ENCODE measurements at regions not wholly inside any gene's neighbourhood (a gene's known extent, or its start where the extent isn't known, plus 50 kb on each side); places are given as distances from the start of the nearest gene placed in this dataset.

DNA sequence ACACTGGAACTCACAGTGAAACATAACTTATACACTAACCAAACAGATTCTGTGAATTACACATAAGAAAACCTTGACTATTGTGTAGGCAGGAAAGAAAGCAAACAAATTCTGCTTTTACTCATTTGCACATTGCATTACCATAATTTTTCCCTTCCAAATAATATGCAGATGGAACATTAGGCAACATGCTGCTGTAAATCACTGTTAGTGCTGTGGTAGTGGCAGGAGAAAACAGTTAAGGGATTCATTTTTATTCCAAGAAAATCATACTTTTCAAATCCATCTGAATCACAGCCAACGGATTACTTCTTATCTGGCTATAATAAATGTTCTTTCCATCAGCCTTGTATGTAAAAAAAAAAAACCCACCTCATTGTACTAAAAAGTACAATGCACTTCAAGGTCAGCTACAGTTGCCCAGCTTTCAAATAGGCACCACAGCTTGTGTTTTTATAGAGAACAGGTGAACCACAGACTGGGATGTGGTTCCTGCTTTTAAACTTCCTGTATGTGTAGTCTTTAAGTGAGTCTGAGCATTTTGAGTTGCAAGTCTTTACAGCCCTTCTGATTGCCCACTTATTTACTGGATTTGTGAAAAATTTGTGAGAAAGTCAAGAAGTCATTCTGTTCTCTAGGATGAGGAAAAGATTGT, 590.0 kb upstream of the SEMA3D start:
- Histone ChIP-seq H3K4me1 (no peaks in the 10 kb centered on the region), H3K9me3 (no peaks in the 10 kb centered on the region), H3K27me3 (no peaks in the 10 kb centered on the region), H3K4me3 (no peak overlapping the region), H3K27ac (no peak overlapping the region), H3K36me3 (no peaks in the 10 kb centered on the region)
- ATAC-seq (no peak), DNase-seq (no peak)
- no peak for TF ChIP-seq POLR2A (IDR thresholded peaks at IDR 0.05)
- TF ChIP-seq, protein P1, sequence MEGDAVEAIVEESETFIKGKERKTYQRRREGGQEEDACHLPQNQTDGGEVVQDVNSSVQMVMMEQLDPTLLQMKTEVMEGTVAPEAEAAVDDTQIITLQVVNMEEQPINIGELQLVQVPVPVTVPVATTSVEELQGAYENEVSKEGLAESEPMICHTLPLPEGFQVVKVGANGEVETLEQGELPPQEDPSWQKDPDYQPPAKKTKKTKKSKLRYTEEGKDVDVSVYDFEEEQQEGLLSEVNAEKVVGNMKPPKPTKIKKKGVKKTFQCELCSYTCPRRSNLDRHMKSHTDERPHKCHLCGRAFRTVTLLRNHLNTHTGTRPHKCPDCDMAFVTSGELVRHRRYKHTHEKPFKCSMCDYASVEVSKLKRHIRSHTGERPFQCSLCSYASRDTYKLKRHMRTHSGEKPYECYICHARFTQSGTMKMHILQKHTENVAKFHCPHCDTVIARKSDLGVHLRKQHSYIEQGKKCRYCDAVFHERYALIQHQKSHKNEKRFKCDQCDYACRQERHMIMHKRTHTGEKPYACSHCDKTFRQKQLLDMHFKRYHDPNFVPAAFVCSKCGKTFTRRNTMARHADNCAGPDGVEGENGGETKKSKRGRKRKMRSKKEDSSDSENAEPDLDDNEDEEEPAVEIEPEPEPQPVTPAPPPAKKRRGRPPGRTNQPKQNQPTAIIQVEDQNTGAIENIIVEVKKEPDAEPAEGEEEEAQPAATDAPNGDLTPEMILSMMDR (IDR thresholded peaks at IDR 0.05 in 4 of 5, conservative IDR thresholded peaks at IDR 0.05 in 1 of 5): no peak
- intact Hi-C loops (cut with DNase I; ENCODE audit: low total_unique reads) (no loop called here), in situ Hi-C loops (cut with MboI; ENCODE audit: low sequenced_read_pairs in 4 of 4) (no loop called here)

DNA sequence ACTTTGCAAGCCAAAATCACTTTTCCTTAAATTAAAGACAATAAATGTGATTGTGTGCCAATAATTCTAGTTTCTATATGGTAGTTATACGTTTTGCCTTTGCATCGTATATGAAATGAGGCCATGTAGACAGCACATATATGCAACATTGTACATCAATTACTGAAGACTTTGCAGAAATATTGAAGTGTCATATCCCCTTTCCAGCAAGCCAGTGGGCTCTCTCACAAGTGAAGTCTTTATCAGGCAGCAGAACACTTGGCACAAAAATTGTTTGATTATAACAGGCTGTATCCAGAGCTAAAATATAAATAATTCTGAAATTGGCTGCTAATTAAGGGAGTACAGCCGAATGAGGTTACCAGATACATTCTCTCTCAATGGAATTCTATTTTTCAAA, 588.6 kb upstream of the SEMA3D start:
- in situ Hi-C loops (cut with MboI; ENCODE audit: low sequenced_read_pairs in 4 of 4) (no loop called here), intact Hi-C loops (cut with DNase I; ENCODE audit: low total_unique reads) (no loop called here)
- DNase-seq (no peak), ATAC-seq (no peak)
- no peak overlapping the region for H3K27ac ChIP-seq
- no peaks in the 10 kb centered on the region for H3K4me1 ChIP-seq
- H3K36me3 ChIP-seq: no peaks in the 10 kb centered on the region
- no peaks in the 10 kb centered on the region for H3K27me3 ChIP-seq
- TF ChIP-seq POLR2A (IDR thresholded peaks at IDR 0.05): no peak
- TF ChIP-seq, protein P1 (IDR thresholded peaks at IDR 0.05 in 4 of 5, conservative IDR thresholded peaks at IDR 0.05 in 1 of 5): no peak
- H3K4me3 ChIP-seq: no peak overlapping the region
- H3K9me3 ChIP-seq: no peaks in the 10 kb centered on the region

DNA sequence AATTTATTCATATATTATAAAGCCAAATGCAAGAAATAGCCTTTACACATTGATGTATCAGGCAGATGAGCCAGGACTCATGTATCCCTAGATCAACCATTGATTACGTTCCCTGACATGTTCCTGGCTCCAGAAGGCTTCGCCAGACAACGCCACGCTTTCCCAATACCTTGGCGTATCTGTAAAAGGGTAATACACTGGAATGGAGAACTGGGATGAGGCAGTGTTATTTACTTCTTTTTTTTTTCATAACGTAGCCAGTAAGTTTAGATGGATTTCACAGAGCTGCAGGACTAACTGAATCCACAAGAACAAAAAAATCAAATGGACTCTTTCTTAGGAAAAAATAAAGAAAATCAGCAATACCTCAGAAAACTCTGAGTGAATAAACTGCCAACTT, 588.1 kb upstream of the SEMA3D start:
- ATAC-seq (no peak), DNase-seq (peak in 1 of 2 donors; percentile 25)
- in situ Hi-C loops (cut with MboI; ENCODE audit: low sequenced_read_pairs in 4 of 4): no loop called here
- no peak for TF ChIP-seq POLR2A (IDR thresholded peaks at IDR 0.05)
- TF ChIP-seq, protein P1 (IDR thresholded peaks at IDR 0.05 in 4 of 5, conservative IDR thresholded peaks at IDR 0.05 in 1 of 5): no peak
- intact Hi-C loops (cut with DNase I; ENCODE audit: low total_unique reads): no loop called here
- Histone ChIP-seq H3K27me3 (no peaks in the 10 kb centered on the region), H3K4me1 (no peaks in the 10 kb centered on the region), H3K36me3 (no peaks in the 10 kb centered on the region), H3K9me3 (no peaks in the 10 kb centered on the region), H3K4me3 (no peak overlapping the region), H3K27ac (no peak overlapping the region)

DNA sequence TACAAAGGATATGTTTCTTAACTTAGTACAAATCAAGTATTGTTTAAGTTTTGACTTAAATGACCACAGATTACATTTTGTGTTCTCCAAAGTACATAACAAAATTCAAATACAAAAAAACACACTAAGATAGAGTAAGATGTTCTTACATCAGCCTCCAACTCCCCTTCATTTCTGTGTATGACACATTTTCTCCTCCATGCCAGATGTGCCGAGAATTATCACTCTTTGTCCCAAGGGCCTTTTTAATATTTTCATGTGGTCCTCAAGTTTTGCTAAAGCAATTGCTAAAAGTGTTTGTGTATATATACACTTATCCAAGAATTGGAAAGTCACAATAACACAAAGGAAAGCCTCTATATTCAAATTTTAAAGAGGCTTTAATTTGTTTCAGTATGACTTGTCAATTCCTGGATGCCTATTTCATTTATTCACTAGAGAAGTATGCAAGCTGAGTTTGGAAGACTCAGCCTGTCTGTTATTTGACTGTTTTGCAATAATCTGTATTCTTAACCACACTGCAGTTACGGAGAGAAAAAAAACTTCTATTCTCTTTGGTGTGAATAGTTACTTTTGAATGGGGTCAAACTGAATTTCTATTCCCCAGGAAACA, 586.4 kb upstream of the SEMA3D start:
- no peaks in the 10 kb centered on the region for H3K36me3 ChIP-seq
- in situ Hi-C loops (cut with MboI; ENCODE audit: low sequenced_read_pairs in 4 of 4) (no loop called here), intact Hi-C loops (cut with DNase I; ENCODE audit: low total_unique reads) (no loop called here)
- H3K4me3 ChIP-seq: no peak overlapping the region
- ATAC-seq (peak in 1 of 2 donors; percentile 56), DNase-seq (no peak)
- H3K9me3 ChIP-seq: no peaks in the 10 kb centered on the region
- H3K4me1 ChIP-seq: no peaks in the 10 kb centered on the region
- H3K27ac ChIP-seq: no peak overlapping the region
- H3K27me3 ChIP-seq: no peaks in the 10 kb centered on the region
- TF ChIP-seq POLR2A (IDR thresholded peaks at IDR 0.05): no peak
- TF ChIP-seq, protein P1 (IDR thresholded peaks at IDR 0.05 in 4 of 5, conservative IDR thresholded peaks at IDR 0.05 in 1 of 5): no peak
